GM23338 (cell line): ENCODE measurements at regions not wholly inside any gene's neighbourhood (a gene's known extent, or its start where the extent isn't known, plus 50 kb on each side); places are given as distances from the start of the nearest gene placed in this dataset.

Source experiments
- ATAC-seq: fragments of 200-7000 bp; cut with Tn5 transposase; 3 replicates; pipeline ENCODE4 v1.9.1; 2020
- DNase-seq: peaks from one replicate; pipeline ENCODE4 v3.0.0-alpha.2; 2015; ENCODE audit warnings: low spot score
- H2AFZ ChIP-seq: fragments of 200-600 bp; sonication (generic); 2 replicates; pipeline ENCODE4 v1.8.0; 2016; ENCODE audit warnings: antibody characterized with exemption, mild to moderate bottlenecking, moderate library complexity
- H3F3A ChIP-seq: fragments of 200-600 bp; sonication (generic); replicated peaks from 2 replicates; pipeline ENCODE4 v1.8.0; 2017; ENCODE audit warnings: antibody characterized with exemption, mixed run types, low read depth
- H3K27ac ChIP-seq: fragments of 200-600 bp; sonication (generic); 2 replicates; pipeline ENCODE4 v1.6.1; 2016; ENCODE audit warnings: low read depth
- H3K27me3 ChIP-seq: fragments of 200-600 bp; sonication (generic); 2 replicates; pipeline ENCODE4 v1.8.0; 2016; ENCODE audit warnings: mild to moderate bottlenecking, mixed run types, moderate library complexity; ENCODE audit not compliant: insufficient read depth
- H3K36me3 ChIP-seq: fragments of 200-600 bp; sonication (generic); 2 replicates; pipeline ENCODE4 v1.8.0; 2016; ENCODE audit warnings: mild to moderate bottlenecking; ENCODE audit not compliant: insufficient read depth
- H3K4me1 ChIP-seq: fragments of 200-600 bp; sonication (generic); 2 replicates; pipeline ENCODE4 v1.8.0; 2016; ENCODE audit warnings: mild to moderate bottlenecking, moderate library complexity; ENCODE audit not compliant: insufficient read depth
- H3K4me2 ChIP-seq: fragments of 200-600 bp; sonication (generic); 2 replicates; pipeline ENCODE4 v1.7.1; 2017; ENCODE audit warnings: mixed run types
- H3K4me3 ChIP-seq: fragments of 200-600 bp; sonication (generic); 2 replicates; pipeline ENCODE4 v1.6.1; 2016; ENCODE audit warnings: mixed run types
- H3K79me2 ChIP-seq: fragments of 200-600 bp; sonication (generic); replicated peaks from 2 replicates; pipeline ENCODE4 v1.8.0; 2017; ENCODE audit warnings: mild to moderate bottlenecking; ENCODE audit not compliant: insufficient read depth
- H3K9me2 ChIP-seq: fragments of 200-600 bp; sonication (generic); 2 replicates; pipeline ENCODE4 v1.8.0; 2017; ENCODE audit not compliant: insufficient read depth
- H4K20me1 ChIP-seq: fragments of 200-600 bp; sonication (generic); replicated peaks from 2 replicates; pipeline ENCODE4 v1.8.0; 2017; ENCODE audit warnings: mild to moderate bottlenecking; ENCODE audit not compliant: insufficient read depth
- H3K27ac Mint-ChIP-seq: 2 replicates; pipeline ENCODE4 v1.8.0; 2020; ENCODE audit warnings: inconsistent platforms, mild to moderate bottlenecking, moderate library complexity, mixed read lengths
- H3K27me3 Mint-ChIP-seq: 3 replicates; pipeline ENCODE4 v1.8.0; 2022; ENCODE audit warnings: low read depth, mild to moderate bottlenecking, moderate library complexity, mixed read lengths, inconsistent platforms; ENCODE audit not compliant: insufficient read depth, poor library complexity
- H3K36me3 Mint-ChIP-seq: 3 replicates; pipeline ENCODE4 v1.8.0; 2021; ENCODE audit warnings: low read depth, mild to moderate bottlenecking, inconsistent platforms, moderate library complexity, mixed read lengths
- H3K4me1 Mint-ChIP-seq: 3 replicates; pipeline ENCODE4 v1.8.0; 2020; ENCODE audit warnings: mild to moderate bottlenecking, inconsistent platforms, mixed read lengths
- H3K4me3 Mint-ChIP-seq: 3 replicates; pipeline ENCODE4 v1.8.0; 2021; ENCODE audit warnings: moderate library complexity, mild to moderate bottlenecking, inconsistent platforms, mixed read lengths
- H3K9me3 Mint-ChIP-seq: 3 replicates; pipeline ENCODE4 v1.8.0; 2020; ENCODE audit warnings: moderate library complexity, mild to moderate bottlenecking, inconsistent platforms, mixed read lengths
- CREB1 ChIP-seq: fragments of 250-450 bp; sonication (Bioruptor Pico); IDR thresholded peaks from 2 replicates; pipeline ENCODE4 v1.5.0; 2020; ENCODE audit warnings: low read depth, mild to moderate bottlenecking, moderate library complexity
- CTCF ChIP-seq, 2 experiments: fragments of 200-600 bp in 1 of 2; sonication (generic) in 1 of 2; conservative IDR thresholded peaks; 2 replicates each; pipeline versions ENCODE4 v1.5.1 to v1.6.1; 2016 to 2017; ENCODE audit warnings: antibody characterized with exemption in 2 of 2, low read depth in 2 of 2, mild to moderate bottlenecking in 2 of 2, moderate library complexity in 1 of 2
- ETS1 ChIP-seq: IDR thresholded peaks from 2 replicates; pipeline ENCODE4 v1.6.1; 2016; ENCODE audit warnings: antibody characterized with exemption
- EZH2 ChIP-seq: fragments of 200-600 bp; sonication (generic); IDR thresholded peaks from one replicate; pipeline ENCODE4 v1.8.0; 2017; ENCODE audit warnings: antibody characterized with exemption, mild to moderate bottlenecking, low read depth; ENCODE audit not compliant: unreplicated experiment
- EZH2phosphoT487 ChIP-seq: fragments of 200-600 bp; sonication (generic); IDR thresholded peaks from one replicate; pipeline ENCODE4 v1.8.1; 2018; ENCODE audit warnings: antibody characterized with exemption; ENCODE audit not compliant: unreplicated experiment
- JUNB ChIP-seq: IDR thresholded peaks from one replicate; pipeline ENCODE4 v1.6.1; 2016; ENCODE audit warnings: antibody characterized with exemption; ENCODE audit not compliant: unreplicated experiment
- NANOG ChIP-seq: IDR thresholded peaks from 2 replicates; pipeline ENCODE4 v1.6.1; 2016; ENCODE audit warnings: antibody characterized with exemption, borderline replicate concordance
- POLR2AphosphoS5 ChIP-seq: IDR thresholded peaks from 2 replicates; pipeline ENCODE4 v1.6.1; 2016; ENCODE audit warnings: antibody characterized with exemption, low read depth
- REST ChIP-seq: IDR thresholded peaks from one replicate; pipeline ENCODE4 v1.6.1; 2018; ENCODE audit warnings: antibody characterized with exemption; ENCODE audit not compliant: unreplicated experiment
- STAT1 ChIP-seq: IDR thresholded peaks from one replicate; pipeline ENCODE4 v1.6.1; 2016; ENCODE audit warnings: antibody characterized with exemption; ENCODE audit not compliant: unreplicated experiment
- ZNF114 ChIP-seq: fragments of 250-450 bp; sonication (Bioruptor Pico); IDR thresholded peaks from 2 replicates; pipeline ENCODE4 v1.5.0; 2020; ENCODE audit warnings: mild to moderate bottlenecking, moderate library complexity
- ZNF331 ChIP-seq: fragments of 250-450 bp; sonication (Bioruptor Pico); IDR thresholded peaks from 2 replicates; pipeline ENCODE4 v1.5.0; 2020; ENCODE audit warnings: low read depth, mild to moderate bottlenecking, moderate library complexity
- ZNF462 ChIP-seq: fragments of 250-450 bp; sonication (Bioruptor Pico); IDR thresholded peaks from 2 replicates; pipeline ENCODE4 v1.5.0; 2020; ENCODE audit warnings: mild to moderate bottlenecking, moderate library complexity

GRCh38 chr6:23348185-23348584, 777.8 kb upstream of the NRSN1 start:
- no peaks in the 10 kb centered on the region; the same call in none of the 2 replicates for H3K9me2 ChIP-seq
- TF ChIP-seq ZNF114 (no peak), STAT1 (no peak), ETS1 (no peak), EZH2 (no peak), REST (no peak), JUNB (no peak), NANOG (no peak), ZNF462 (CRISPR knock-in tag) (no peak), POLR2AphosphoS5 (no peak), ZNF331 (no peak), CREB1 (no peak), CTCF (conservative IDR thresholded peaks at IDR 0.05; ENCODE audit: low read depth in 2 of 2) (no peak), EZH2phosphoT487 (no peak)
- Mint-ChIP-seq H3K9me3 (peaks cover 1% of the 10 kb centered on the region; the same call in 1 of the 3 replicates), H3K27me3 (peaks cover 4% of the 10 kb centered on the region), H3K4me3 (no peak overlapping the region), H3K4me1 (no peaks in the 10 kb centered on the region), H3K36me3 (no peaks in the 10 kb centered on the region), H3K27ac (no peak overlapping the region)
- H3K27ac ChIP-seq, result no peak overlapping the region
- H3F3A ChIP-seq, result no peaks in the 10 kb centered on the region
- H3K4me3 ChIP-seq, result no peak overlapping the region
- no peaks in the 10 kb centered on the region for H3K4me1 ChIP-seq
- H3K36me3 ChIP-seq, result no peaks in the 10 kb centered on the region
- H3K4me2 ChIP-seq, result no peak overlapping the region
- ATAC-seq (no peak), DNase-seq (no peak)
- H3K79me2 ChIP-seq, result no peaks in the 10 kb centered on the region
- H2AFZ ChIP-seq, result no peak overlapping the region
- H4K20me1 ChIP-seq, result no peaks in the 10 kb centered on the region
- no peaks in the 10 kb centered on the region for H3K27me3 ChIP-seq
